HG03558 (cell line): ENCODE measurements at regions not wholly inside any gene's neighbourhood (a gene's known extent, or its start where the extent isn't known, plus 50 kb on each side); places are given as distances from the start of the nearest gene placed in this dataset.

Source experiments
- ATAC-seq: cut with Tn5 transposase; IDR thresholded peaks from one replicate; pipeline ENCODE4 v1.9.1; 2021; ENCODE audit warnings: moderate number of reproducible peaks; ENCODE audit not compliant: unreplicated experiment; ENCODE audit errors: extremely low read depth

- no peak for ATAC-seq
Observed at GRCh38 chr3:102205647-102206046, 229.2 kb upstream of the ZPLD1 start.

GRCh38 chr3:102206511-102207031 lies 228.2 kb upstream of the ZPLD1 start:
- no peak for ATAC-seq

- no peak for ATAC-seq
Observed at GRCh38 chr3:102207151-102207571, 227.7 kb upstream of the ZPLD1 start.

GRCh38 chr3:102215166-102215565 lies 219.6 kb upstream of the ZPLD1 start:
- no peak for ATAC-seq

- no peak for ATAC-seq
Observed at GRCh38 chr3:102223132-102223531, 211.7 kb upstream of the ZPLD1 start.

GRCh38 chr3:102224171-102224570 lies 210.6 kb upstream of the ZPLD1 start:
- ATAC-seq: no peak

- no peak for ATAC-seq
Observed at GRCh38 chr3:102225005-102225404, 209.8 kb upstream of the ZPLD1 start.

- no peak for ATAC-seq
Observed at GRCh38 chr3:102225407-102226132, 209.2 kb upstream of the ZPLD1 start.

- ATAC-seq: no peak
Observed at GRCh38 chr3:102226463-102226862, 208.4 kb upstream of the ZPLD1 start.

- no peak for ATAC-seq
Observed at GRCh38 chr3:102229062-102229655, 205.7 kb upstream of the ZPLD1 start.

- ATAC-seq: no peak
Observed at GRCh38 chr3:102230057-102230456, 204.8 kb upstream of the ZPLD1 start.

- ATAC-seq: peak; percentile 96
Observed at GRCh38 chr3:102233881-102234280, 200.9 kb upstream of the ZPLD1 start.

GRCh38 chr3:102235679-102236078 lies 199.1 kb upstream of the ZPLD1 start:
- no peak for ATAC-seq

GRCh38 chr3:102237181-102237580 lies 197.6 kb upstream of the ZPLD1 start:
- ATAC-seq: no peak

GRCh38 chr3:102237838-102238237 lies 197.0 kb upstream of the ZPLD1 start:
- no peak for ATAC-seq

- ATAC-seq: no peak
Observed at GRCh38 chr3:102238362-102238761, 196.5 kb upstream of the ZPLD1 start.

GRCh38 chr3:102240720-102241119 lies 194.1 kb upstream of the ZPLD1 start:
- no peak for ATAC-seq

GRCh38 chr3:102248981-102249705 lies 185.7 kb upstream of the ZPLD1 start:
- ATAC-seq: no peak

- no peak for ATAC-seq
Observed at GRCh38 chr3:102255736-102256135, 179.1 kb upstream of the ZPLD1 start.

- no peak for ATAC-seq
Observed at GRCh38 chr3:102258666-102259227, 176.1 kb upstream of the ZPLD1 start.

GRCh38 chr3:102259663-102260062 lies 175.2 kb upstream of the ZPLD1 start:
- ATAC-seq: no peak
